IMR-90 (cell line): ENCODE measurements at regions not wholly inside any gene's neighbourhood (a gene's known extent, or its start where the extent isn't known, plus 50 kb on each side); places are given as distances from the start of the nearest gene placed in this dataset.

Experiments used
- ATAC-seq: fragments of 200-7000 bp; cut with Tn5 transposase; 2 replicates; pipeline ENCODE4 v1.9.1; 2020; ENCODE audit warnings: low read depth, mild to moderate bottlenecking, moderate library complexity
- BruUV-seq: library from RNA; stranded (reverse); fragments of 400-500 nt; replicated peaks from 2 replicates; lab custom pipeline; 2021; lab: Mats Ljungman, UMichigan
- CTCF ChIA-PET: fragments of 300-600 bp; formaldehyde crosslinking; extraction: SDS; loops from one replicate; lab custom pipeline; 2021; ENCODE audit warnings: antibody characterized with exemption; lab: Yijun Ruan, JAX
- POLR2A ChIA-PET: fragments of 300-600 bp; sonication (Branson Sonifier 250); formaldehyde crosslinking; loops from one replicate; lab custom pipeline; 2022; ENCODE audit warnings: antibody characterized with exemption; ENCODE audit not compliant: unreplicated experiment; lab: Charles Lee
- DNase-seq: peaks from one replicate; pipeline ENCODE4 v3.0.0; 2013
- H2AFZ ChIP-seq: replicated peaks from 2 replicates; pipeline ENCODE3; 2013; ENCODE audit warnings: low read length, mild to moderate bottlenecking; ENCODE audit not compliant: poor library complexity
- H2AK5ac ChIP-seq: 2 replicates; pipeline ENCODE4 v1.6.1; 2013; ENCODE audit warnings: low read depth, low read length, inconsistent platforms
- H2AK9ac ChIP-seq: replicated peaks from 2 replicates; pipeline ENCODE3; 2013; ENCODE audit warnings: mild to moderate bottlenecking, low read depth, low read length, moderate library complexity; ENCODE audit not compliant: poor library complexity
- H2BK120ac ChIP-seq: 2 replicates; pipeline ENCODE4 v1.6.1; 2013; ENCODE audit warnings: low read depth, low read length, inconsistent platforms
- H2BK15ac ChIP-seq: 3 replicates; pipeline ENCODE4 v1.6.1; 2013; ENCODE audit warnings: low read depth, low read length, inconsistent platforms
- H2BK20ac ChIP-seq: 2 replicates; pipeline ENCODE4 v1.6.1; 2013; ENCODE audit warnings: low read depth, mild to moderate bottlenecking, inconsistent platforms, low read length, moderate library complexity
- H2BK5ac ChIP-seq: 2 replicates; pipeline ENCODE4 v1.6.1; 2013; ENCODE audit warnings: mild to moderate bottlenecking, low read depth, low read length, inconsistent platforms; ENCODE audit not compliant: poor library complexity, severe bottlenecking
- H3K14ac ChIP-seq: replicated peaks from 2 replicates; pipeline ENCODE4 v1.6.1; 2013; ENCODE audit warnings: low read depth, low read length, inconsistent platforms
- H3K18ac ChIP-seq: 2 replicates; pipeline ENCODE4 v1.6.1; 2013; ENCODE audit warnings: low read depth, low read length, control low read depth
- H3K23ac ChIP-seq: 2 replicates; pipeline ENCODE4 v1.6.1; 2013; ENCODE audit warnings: low read depth, low read length, inconsistent platforms
- H3K27ac ChIP-seq: 2 replicates; pipeline ENCODE4 v1.5.1; 2013; ENCODE audit warnings: mild to moderate bottlenecking, control low read depth, low read length; ENCODE audit not compliant: insufficient read depth
- H3K27me3 ChIP-seq: 2 replicates; pipeline ENCODE4 v1.6.1; 2013; ENCODE audit warnings: low read length; ENCODE audit not compliant: control insufficient read depth, insufficient read depth
- H3K36me3 ChIP-seq: 2 replicates; pipeline ENCODE4 v1.6.1; 2013; ENCODE audit warnings: low read length, mixed read lengths; ENCODE audit not compliant: control insufficient read depth, insufficient read depth
- H3K4ac ChIP-seq: 2 replicates; pipeline ENCODE4 v1.6.1; 2013; ENCODE audit warnings: low read depth, low read length, inconsistent platforms
- H3K4me1 ChIP-seq: 2 replicates; pipeline ENCODE4 v1.6.1; 2013; ENCODE audit warnings: low read length, mixed read lengths; ENCODE audit not compliant: control insufficient read depth, insufficient read depth
- H3K4me2 ChIP-seq: 2 replicates; pipeline ENCODE4 v1.6.1; 2013; ENCODE audit warnings: low read depth, mild to moderate bottlenecking, control low read depth, low read length, moderate library complexity
- H3K4me3 ChIP-seq: 2 replicates; pipeline ENCODE4 v1.5.1; 2013; ENCODE audit warnings: low read depth, mild to moderate bottlenecking, control low read depth, low read length, moderate library complexity; ENCODE audit not compliant: insufficient read depth
- H3K56ac ChIP-seq: 2 replicates; pipeline ENCODE4 v1.6.1; 2013; ENCODE audit warnings: low read length, inconsistent platforms; ENCODE audit not compliant: insufficient read depth; ENCODE audit errors: extremely low read depth
- H3K79me1 ChIP-seq, 2 experiments: 2 replicates each; pipeline ENCODE4 v1.6.1; 2013; ENCODE audit warnings: low read length in 2 of 2, inconsistent platforms in 1 of 2, low read depth in 1 of 2
- H3K9ac ChIP-seq: 2 replicates; pipeline ENCODE4 v1.6.1; 2013; ENCODE audit warnings: low read depth, low read length, control low read depth
- H3K9me1 ChIP-seq: 2 replicates; pipeline ENCODE4 v1.6.1; 2013; ENCODE audit warnings: low read length, inconsistent platforms; ENCODE audit not compliant: insufficient read depth
- H3K9me3 ChIP-seq: 2 replicates; pipeline ENCODE4 v1.6.1; 2013; ENCODE audit warnings: low read length; ENCODE audit not compliant: control insufficient read depth, insufficient read depth
- H4K20me1 ChIP-seq: 2 replicates; pipeline ENCODE4 v1.6.1; 2013; ENCODE audit warnings: low read length, inconsistent platforms; ENCODE audit not compliant: insufficient read depth
- H4K5ac ChIP-seq: 2 replicates; pipeline ENCODE4 v1.6.1; 2013; ENCODE audit warnings: mild to moderate bottlenecking, low read depth, low read length, control low read depth
- H4K8ac ChIP-seq, 2 experiments: 2 replicates each; pipeline ENCODE4 v1.6.1; 2013; ENCODE audit warnings: low read depth in 2 of 2, low read length in 2 of 2, control low read depth in 1 of 2, inconsistent platforms in 1 of 2
- H4K91ac ChIP-seq: 2 replicates; pipeline ENCODE4 v1.6.1; 2013; ENCODE audit warnings: low read depth, low read length, inconsistent platforms; ENCODE audit not compliant: insufficient read depth
- BHLHE40 ChIP-seq: fragments of 150-350 bp; IDR thresholded peaks from 2 replicates; pipeline ENCODE4 v1.6.1; 2016; ENCODE audit warnings: mild to moderate bottlenecking, low read depth, low read length
- CEBPB ChIP-seq: IDR thresholded peaks from 2 replicates; pipeline ENCODE4 v1.6.1; 2012; ENCODE audit warnings: low read depth, low read length, improper control_type of control experiment
- CHD1 ChIP-seq: IDR thresholded peaks from 2 replicates; pipeline ENCODE4 v1.6.1; 2012; ENCODE audit warnings: low read depth, low read length, improper control_type of control experiment
- CTCF ChIP-seq: conservative IDR thresholded peaks from 2 replicates; pipeline ENCODE4 v1.5.1; 2012; ENCODE audit warnings: mild to moderate bottlenecking, low read depth, low read length, improper control_type of control experiment
- ELK1 ChIP-seq: fragments of 150-350 bp; IDR thresholded peaks from 2 replicates; pipeline ENCODE4 v1.6.1; 2016; ENCODE audit warnings: low read depth, mild to moderate bottlenecking, low read length, moderate library complexity, borderline replicate concordance
- FOS ChIP-seq: fragments of 150-350 bp; IDR thresholded peaks from 2 replicates; pipeline ENCODE4 v1.6.1; 2016; ENCODE audit warnings: low read depth, low read length
- MAFK ChIP-seq: IDR thresholded peaks from 2 replicates; pipeline ENCODE4 v1.6.1; 2012; ENCODE audit warnings: low read depth, low read length, improper control_type of control experiment
- MAZ ChIP-seq: IDR thresholded peaks from 2 replicates; pipeline ENCODE4 v1.6.1; 2012; ENCODE audit warnings: low read depth, mild to moderate bottlenecking, low read length, improper control_type of control experiment, moderate library complexity, borderline replicate concordance
- MXI1 ChIP-seq: IDR thresholded peaks from 2 replicates; pipeline ENCODE4 v1.6.1; 2012; ENCODE audit warnings: low read depth, mild to moderate bottlenecking, low read length, moderate library complexity, borderline replicate concordance
- NFE2L2 ChIP-seq: fragments of 150-350 bp; IDR thresholded peaks from 2 replicates; pipeline ENCODE4 v1.6.1; 2016; ENCODE audit warnings: low read depth, mild to moderate bottlenecking, low read length
- POLR2A ChIP-seq: IDR thresholded peaks from 2 replicates; pipeline ENCODE4 v1.6.1; 2012; ENCODE audit warnings: mild to moderate bottlenecking, low read depth, low read length
- RAD21 ChIP-seq: IDR thresholded peaks from 2 replicates; pipeline ENCODE4 v1.6.1; 2012; ENCODE audit warnings: low read length, improper control_type of control experiment
- RCOR1 ChIP-seq: IDR thresholded peaks from 2 replicates; pipeline ENCODE4 v1.6.1; 2012; ENCODE audit warnings: mild to moderate bottlenecking, low read length, improper control_type of control experiment; ENCODE audit not compliant: insufficient replicate concordance
- RFX5 ChIP-seq: IDR thresholded peaks from 2 replicates; pipeline ENCODE4 v1.8.0; 2012; ENCODE audit warnings: low read depth, mild to moderate bottlenecking, low read length, moderate library complexity
- SMC3 ChIP-seq: fragments of 150-350 bp; IDR thresholded peaks from 2 replicates; pipeline ENCODE4 v1.6.1; 2016; ENCODE audit warnings: low read depth, mild to moderate bottlenecking, antibody characterized with exemption, low read length, moderate library complexity
- USF2 ChIP-seq: fragments of 150-350 bp; IDR thresholded peaks from 2 replicates; pipeline ENCODE4 v1.6.1; 2017; ENCODE audit warnings: mild to moderate bottlenecking, antibody characterized with exemption, low read length, low read depth
- WGBS, 2 experiments: methylation state at CpG; one replicate each; pipeline versions ENCODE4 v1.1.5 to v1.1.7; 2013; ENCODE audit warnings: missing lambda C conversion rate in 2 of 2; ENCODE audit not compliant: insufficient read length in 1 of 2; ENCODE audit errors: extremely low coverage in 2 of 2; 5-methylcytosine and 5-hydroxymethylcytosine counted together
- dilution Hi-C: fragments of 300-500 bp; cut with HindIII; formaldehyde crosslinking; loops from one replicate; pipeline ENCODE4 v1.14.3; 2018; ENCODE audit warnings: low sequenced_read_pairs; ENCODE audit not compliant: unreplicated experiment
- in situ Hi-C: fragments of 300-500 bp; cut with MboI; formaldehyde crosslinking; loops from 3 replicates; pipeline ENCODE4 v1.14.3; 2019; ENCODE audit warnings: low sequenced_read_pairs, inconsistent platforms, mixed read lengths
- intact Hi-C: fragments of 100-400 bp; cut with micrococcal nuclease; formaldehyde crosslinking; loops from 2 replicates; pipeline ENCODE4 v1.10.0; 2022

- Histone ChIP-seq H3K27me3 (no peaks in the 10 kb centered on the region), H3K4me1 (peaks cover 7% of the 10 kb centered on the region; the same call in 1 of the 2 replicates), H3K14ac (no peak overlapping the region), H3K9ac (no peak overlapping the region), H2BK15ac (no peak overlapping the region; the same call in 1 of the 3 replicates), H3K79me1 (no peaks in the 10 kb centered on the region), H3K9me3 (no peaks in the 10 kb centered on the region), H2AK9ac (no peak overlapping the region), H2BK20ac (0 out of 2 replicates have a peak overlapping the region, but pooled peaks have one; percentile 25), H2BK5ac (no peak overlapping the region), H3K23ac (no peak overlapping the region), H4K8ac (peak overlapping the region; percentile 29 to 51; a peak in 2 of 4 replicates), H4K91ac (peak overlapping the region; percentile 46; the same call in 1 of the 2 replicates), H3K27ac (no peak overlapping the region), H3K36me3 (no peaks in the 10 kb centered on the region), H2AFZ (no peak overlapping the region), H3K4me3 (no peak overlapping the region), H2BK120ac (no peak overlapping the region), H2AK5ac (0 out of 2 replicates have a peak overlapping the region, but pooled peaks have one; percentile 44), H3K4ac (no peak overlapping the region), H3K4me2 (no peak overlapping the region), H4K20me1 (no peaks in the 10 kb centered on the region), H3K18ac (peak overlapping the region; percentile 56; the same call in 1 of the 2 replicates), H3K9me1 (peaks cover 6% of the 10 kb centered on the region; the same call in 1 of the 2 replicates), H3K56ac (no peak overlapping the region), H4K5ac (peak overlapping the region; percentile 33; the same call in 1 of the 2 replicates)
- intact Hi-C loops (no loop called here), dilution Hi-C loops (no loop called here), in situ Hi-C loops (no loop called here)
- TF ChIP-seq MAFK (no peak), RFX5 (no peak), CTCF (no peak), CHD1 (no peak), FOS (no peak), SMC3 (no peak), CEBPB (no peak), RCOR1 (no peak), ELK1 (no peak), RAD21 (no peak), NFE2L2 (no peak), POLR2A (no peak), MAZ (no peak), MXI1 (no peak), USF2 (no peak), BHLHE40 (no peak)
- POLR2A ChIA-PET: no interaction called here
- 100% methylated on average over 1 of the region's 3 CpGs; no CpG with 5 or more reads in 1 of the 2 experiments for WGBS, 2 experiments
- ATAC-seq (no peak), DNase-seq (no peak)
- CTCF ChIA-PET: no interaction called here
- BruUV-seq: no TSS peak
Observed at GRCh38 chr11:29265792-29266191, 751.0 kb downstream of the KCNA4 start.
